GM08714 (cell line): ENCODE measurements at regions not wholly inside any gene's neighbourhood (a gene's known extent, or its start where the extent isn't known, plus 50 kb on each side); places are given as distances from the start of the nearest gene placed in this dataset.
"Not testable (repeated sequence)": the region's sequence is repeated elsewhere in the genome, so short reads cannot be mapped to it uniquely, and the experiment has no call there.

Source experiments
- H3K4me3 ChIP-seq: fragments of 200-500 bp; sonication (Bioruptor generic); 2 replicates; pipeline ENCODE4 v1.5.1; 2014; ENCODE audit warnings: mild to moderate bottlenecking, low read length, inconsistent platforms
- ZNF274 ChIP-seq: IDR thresholded peaks from 2 replicates; pipeline ENCODE4 v1.6.1; 2012; ENCODE audit warnings: mild to moderate bottlenecking, low read depth, low read length

DNA sequence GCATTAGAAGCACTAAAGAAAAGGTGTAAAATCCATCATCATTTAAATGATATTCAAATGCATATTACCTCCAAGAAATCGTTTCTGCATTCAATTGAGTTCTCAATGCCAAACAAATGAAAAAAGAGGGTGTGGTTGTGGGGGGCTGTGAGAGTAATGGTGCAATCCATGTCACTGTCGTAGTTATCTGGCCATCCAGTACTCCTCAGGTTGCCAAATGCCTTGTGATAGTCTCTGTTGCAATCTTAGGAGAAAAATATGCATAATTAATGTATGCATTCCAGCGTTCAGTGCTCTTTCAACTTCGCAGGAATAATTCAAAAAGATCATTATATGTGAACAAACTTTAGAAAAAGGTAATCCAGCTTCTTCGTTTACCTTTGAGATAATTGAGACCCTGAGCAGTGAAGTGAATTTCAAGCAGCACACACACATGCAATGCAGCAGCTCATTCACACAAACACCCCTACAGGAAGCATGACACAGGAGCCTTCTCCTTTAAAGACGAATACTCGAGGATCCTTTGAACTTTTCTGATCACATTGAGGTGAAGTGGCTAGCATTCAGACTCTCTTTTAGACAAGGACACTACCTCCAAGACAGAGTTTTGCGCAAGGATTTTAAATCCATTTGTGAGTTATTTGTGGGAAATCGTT, 73.4 kb downstream of the OR13A1 start:
- no peak for TF ChIP-seq ZNF274
- no peak overlapping the region for H3K4me3 ChIP-seq

DNA sequence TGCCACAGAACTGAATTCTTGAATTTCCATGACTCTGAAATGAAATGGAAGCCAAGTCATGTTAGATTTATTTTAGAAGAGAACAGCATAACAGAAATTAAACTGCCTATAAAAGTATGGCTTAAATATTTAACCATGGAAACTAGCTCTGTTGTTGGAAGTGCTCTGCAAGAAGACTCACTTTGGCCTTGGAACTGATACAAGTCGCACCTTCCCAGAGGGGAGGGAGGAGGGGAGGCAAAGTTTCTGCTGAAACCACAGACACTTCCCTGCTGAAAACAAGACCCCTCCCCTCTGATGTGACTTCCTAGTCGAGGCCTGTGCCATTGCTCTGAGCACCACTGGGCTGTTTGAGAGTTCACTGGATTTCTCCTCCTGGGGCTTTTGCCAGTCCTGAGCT, 72.1 kb downstream of the OR13A1 start:
- no peak for TF ChIP-seq ZNF274
- no peak overlapping the region for H3K4me3 ChIP-seq

DNA sequence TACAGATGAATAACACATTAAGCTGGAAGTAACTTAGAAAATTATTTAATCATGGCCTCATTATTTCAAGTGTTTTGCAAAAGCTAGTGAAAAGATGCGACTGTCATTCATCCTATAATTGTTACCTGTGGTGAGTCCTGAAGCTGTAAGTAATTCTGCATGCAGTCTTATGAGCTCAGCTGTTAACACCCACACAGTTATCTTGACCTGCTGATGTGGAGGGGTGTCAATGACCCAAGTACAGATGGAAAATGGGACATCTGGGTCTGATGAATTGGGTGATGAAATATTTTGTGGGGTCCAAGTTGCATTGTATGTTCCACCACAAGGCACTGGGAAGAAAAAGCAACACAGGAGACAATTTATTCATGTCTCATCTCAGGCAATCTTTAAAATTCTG, 68.9 kb downstream of the OR13A1 start:
- no peak for TF ChIP-seq ZNF274
- H3K4me3 ChIP-seq: no peak overlapping the region

DNA sequence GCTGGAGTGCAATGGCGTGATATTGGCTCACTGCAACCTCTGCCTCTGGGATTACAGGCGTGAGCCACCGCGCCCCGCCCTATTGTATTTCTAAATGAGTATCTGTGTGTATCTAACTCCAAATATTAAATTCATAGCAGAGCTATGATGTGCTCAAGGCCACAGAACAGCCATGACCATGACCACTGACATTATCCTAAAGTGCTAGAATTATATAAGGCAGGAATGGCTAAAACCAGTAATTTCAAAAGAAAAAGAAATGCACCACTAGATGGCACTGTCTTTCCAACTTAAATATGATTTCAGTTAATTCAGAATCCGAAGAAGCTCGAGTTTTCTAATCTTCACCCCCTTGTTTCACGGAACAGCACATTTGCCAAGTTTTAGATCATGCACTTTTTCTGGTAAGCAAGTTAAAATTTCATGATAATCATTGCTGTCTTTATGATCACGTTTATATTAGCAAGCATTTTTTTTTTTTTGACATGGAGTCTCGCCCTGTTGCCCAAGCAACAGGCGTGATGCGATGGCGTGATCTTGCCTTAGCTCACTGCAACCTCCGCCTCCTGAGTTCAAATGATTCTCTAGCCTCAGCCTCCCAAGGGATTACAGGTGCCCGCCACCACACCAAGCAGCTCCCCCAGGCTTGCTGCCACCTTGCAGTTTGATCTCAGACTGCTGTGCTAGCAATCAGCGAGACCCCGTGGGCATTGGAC, 65.3 kb downstream of the OR13A1 start:
- peak overlapping the region; percentile 39; the same call in 1 of the 2 replicates for H3K4me3 ChIP-seq
- TF ChIP-seq ZNF274: no peak

DNA sequence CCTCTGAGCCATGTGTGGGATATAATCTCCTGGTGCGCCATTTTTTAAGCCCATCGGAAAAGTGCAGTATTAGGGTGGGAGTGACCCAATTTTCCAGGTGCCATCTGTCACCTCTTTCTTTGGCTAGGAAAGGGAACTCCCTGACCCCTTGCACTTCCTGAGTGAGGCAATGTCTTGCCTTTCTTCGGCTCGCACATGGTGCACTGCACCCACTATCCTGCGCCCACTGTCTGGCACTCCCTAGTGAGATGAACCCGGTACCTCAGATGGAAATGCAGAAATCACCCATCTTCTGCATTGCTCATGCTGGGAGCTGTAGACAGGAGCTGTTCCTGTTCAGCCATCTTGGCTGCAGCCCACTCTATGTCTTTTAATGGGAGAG, 64.7 kb downstream of the OR13A1 start:
- not testable (repeated sequence) for H3K4me3 ChIP-seq
